Fibroblast of lung (primary cell): ENCODE measurements at regions not wholly inside any gene's neighbourhood (a gene's known extent, or its start where the extent isn't known, plus 50 kb on each side); places are given as distances from the start of the nearest gene placed in this dataset.
A peak's percentile ranks its signal among the peaks of the same experiment; 100 is the strongest.

Experiments used
- DNase-seq, 2 donors: peaks; one replicate each; pipeline versions ENCODE4 v3.0.0 to v3.0.0-alpha.2; 2010; ENCODE audit warnings: low read depth in 2 of 2
- H2AFZ ChIP-seq: 2 replicates; pipeline ENCODE4 v1.5.1; 2012; ENCODE audit warnings: low read length, control low read depth, inconsistent platforms
- H3K27ac ChIP-seq: 2 replicates; pipeline ENCODE4 v1.5.1; 2011; ENCODE audit warnings: low read length, control low read depth; ENCODE audit not compliant: insufficient read depth
- H3K27me3 ChIP-seq: 2 replicates; pipeline ENCODE4 v1.5.1; 2011; ENCODE audit warnings: mild to moderate bottlenecking, low read length; ENCODE audit not compliant: control insufficient read depth, insufficient read depth
- H3K36me3 ChIP-seq: 2 replicates; pipeline ENCODE4 v1.5.1; 2011; ENCODE audit warnings: low read length; ENCODE audit not compliant: control insufficient read depth, insufficient read depth
- H3K4me1 ChIP-seq: 2 replicates; pipeline ENCODE4 v1.5.1; 2011; ENCODE audit warnings: low read length; ENCODE audit not compliant: control insufficient read depth, insufficient read depth; ENCODE audit errors: extremely low read depth
- H3K4me2 ChIP-seq: 2 replicates; pipeline ENCODE4 v1.5.1; 2011; ENCODE audit warnings: low read length, control low read depth; ENCODE audit not compliant: insufficient read depth; ENCODE audit errors: extremely low read depth
- H3K4me3 ChIP-seq, 4 experiments: fragments of 200-600 bp in 1 of 4; sonication (generic) in 1 of 4; replicated peaks in 1 of 4; 2 replicates each; pipeline ENCODE4 v1.5.1; 2011 to 2016; ENCODE audit warnings: low read length in 4 of 4, low read depth in 3 of 4, mild to moderate bottlenecking in 3 of 4, control low read depth in 2 of 4, inconsistent platforms in 1 of 4, mixed read lengths in 1 of 4; ENCODE audit not compliant: insufficient read depth in 1 of 4; ENCODE audit errors: control extremely low read depth in 1 of 4
- H3K79me2 ChIP-seq: 2 replicates; pipeline ENCODE4 v1.5.1; 2012; ENCODE audit warnings: mild to moderate bottlenecking, low read length, inconsistent platforms; ENCODE audit not compliant: control insufficient read depth, insufficient read depth
- H3K9ac ChIP-seq: 2 replicates; pipeline ENCODE4 v1.5.1; 2011; ENCODE audit warnings: mild to moderate bottlenecking, low read length, control low read depth; ENCODE audit not compliant: insufficient read depth
- H3K9me3 ChIP-seq: 2 replicates; pipeline ENCODE4 v1.5.1; 2012; ENCODE audit warnings: low read depth, low read length; ENCODE audit not compliant: control insufficient read depth, insufficient read depth
- H4K20me1 ChIP-seq: 2 replicates; pipeline ENCODE4 v1.5.1; 2011; ENCODE audit warnings: low read length; ENCODE audit not compliant: control insufficient read depth, insufficient read depth; ENCODE audit errors: extremely low read depth
- EZH2 ChIP-seq: IDR thresholded peaks from 2 replicates; pipeline ENCODE4 v1.5.1; 2012; ENCODE audit warnings: low read length, control low read depth, mild to moderate bottlenecking; ENCODE audit errors: missing control alignments
- TF ChIP-seq, protein P1 (sequence below), 2 donors: IDR thresholded peaks in 1 of 2; conservative IDR thresholded peaks in 1 of 2; 1 replicate in 1 of 2; 2 replicates in 1 of 2; pipeline ENCODE4 v1.5.1; 2011 to 2012; ENCODE audit warnings: low read length in 2 of 2, control low read depth in 1 of 2, inconsistent platforms in 1 of 2, low read depth in 1 of 2, mild to moderate bottlenecking in 1 of 2

DNA sequence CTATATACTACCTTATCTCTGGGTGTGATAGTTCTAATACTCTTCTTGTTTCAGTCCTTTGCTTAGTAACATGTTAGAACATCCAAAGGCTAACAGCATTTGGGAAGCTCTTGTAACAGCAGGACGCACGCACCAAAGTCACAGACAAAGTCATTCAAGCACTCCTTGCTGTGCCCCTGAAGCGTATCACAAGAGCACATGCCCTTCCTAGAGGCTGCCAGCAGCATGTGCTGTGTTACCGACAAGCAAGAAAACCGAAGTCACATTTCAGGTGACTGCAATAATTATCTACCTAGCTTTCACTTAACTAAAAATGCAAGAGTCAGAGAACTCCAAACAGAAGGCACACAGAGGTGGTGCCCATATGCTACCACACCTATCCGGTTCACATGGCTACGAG, 194.1 kb downstream of the KLF12 start:
- TF ChIP-seq, protein P1, sequence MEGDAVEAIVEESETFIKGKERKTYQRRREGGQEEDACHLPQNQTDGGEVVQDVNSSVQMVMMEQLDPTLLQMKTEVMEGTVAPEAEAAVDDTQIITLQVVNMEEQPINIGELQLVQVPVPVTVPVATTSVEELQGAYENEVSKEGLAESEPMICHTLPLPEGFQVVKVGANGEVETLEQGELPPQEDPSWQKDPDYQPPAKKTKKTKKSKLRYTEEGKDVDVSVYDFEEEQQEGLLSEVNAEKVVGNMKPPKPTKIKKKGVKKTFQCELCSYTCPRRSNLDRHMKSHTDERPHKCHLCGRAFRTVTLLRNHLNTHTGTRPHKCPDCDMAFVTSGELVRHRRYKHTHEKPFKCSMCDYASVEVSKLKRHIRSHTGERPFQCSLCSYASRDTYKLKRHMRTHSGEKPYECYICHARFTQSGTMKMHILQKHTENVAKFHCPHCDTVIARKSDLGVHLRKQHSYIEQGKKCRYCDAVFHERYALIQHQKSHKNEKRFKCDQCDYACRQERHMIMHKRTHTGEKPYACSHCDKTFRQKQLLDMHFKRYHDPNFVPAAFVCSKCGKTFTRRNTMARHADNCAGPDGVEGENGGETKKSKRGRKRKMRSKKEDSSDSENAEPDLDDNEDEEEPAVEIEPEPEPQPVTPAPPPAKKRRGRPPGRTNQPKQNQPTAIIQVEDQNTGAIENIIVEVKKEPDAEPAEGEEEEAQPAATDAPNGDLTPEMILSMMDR (conservative IDR thresholded peaks at IDR 0.05 in 1 of 2, IDR thresholded peaks at IDR 0.05 in 1 of 2; ENCODE audit: low read depth in 1 of 2, low read length in 2 of 2) = no peak
- no peak for TF ChIP-seq EZH2
- Histone ChIP-seq H3K27ac (no peak overlapping the region), H3K27me3 (no peaks in the 10 kb centered on the region), H3K9ac (no peak overlapping the region), H2AFZ (no peak overlapping the region), H4K20me1 (no peaks in the 10 kb centered on the region), H3K9me3 (no peaks in the 10 kb centered on the region), H3K4me3 (no peak overlapping the region), H3K4me1 (peaks cover 8% of the 10 kb centered on the region), H3K4me2 (no peak overlapping the region), H3K36me3 (no peaks in the 10 kb centered on the region), H3K79me2 (no peaks in the 10 kb centered on the region)
- no peak for DNase-seq

DNA sequence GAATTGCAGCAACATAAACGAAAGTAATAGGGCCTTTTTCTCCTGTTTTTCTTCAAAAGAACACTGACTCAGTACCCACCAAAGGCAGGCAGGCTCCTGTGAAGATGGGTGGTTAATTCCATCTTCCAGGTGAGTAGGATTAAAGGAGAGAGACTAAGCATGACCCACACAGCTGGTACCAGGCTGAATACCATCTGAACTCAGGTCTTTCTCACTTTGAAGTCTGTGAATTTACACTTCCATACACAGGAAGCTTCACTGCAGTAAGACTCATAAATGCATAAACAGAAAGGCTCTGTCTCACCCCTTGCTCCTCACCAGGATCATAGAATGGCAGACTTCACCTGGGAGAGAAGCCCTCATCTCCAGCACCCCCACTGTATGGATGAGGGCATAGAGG, 194.6 kb downstream of the KLF12 start:
- no peak overlapping the region for H3K9ac ChIP-seq
- TF ChIP-seq, protein P1 (conservative IDR thresholded peaks at IDR 0.05 in 1 of 2, IDR thresholded peaks at IDR 0.05 in 1 of 2; ENCODE audit: low read depth in 1 of 2, low read length in 2 of 2) = no peak
- TF ChIP-seq EZH2 = no peak
- H3K4me1 ChIP-seq = peaks cover 8% of the 10 kb centered on the region
- H3K79me2 ChIP-seq = no peaks in the 10 kb centered on the region
- no peaks in the 10 kb centered on the region for H3K27me3 ChIP-seq
- no peak overlapping the region for H3K27ac ChIP-seq
- H4K20me1 ChIP-seq = no peaks in the 10 kb centered on the region
- no peak overlapping the region for H3K4me2 ChIP-seq
- DNase-seq = no peak
- H3K4me3 ChIP-seq = no peak overlapping the region
- no peak overlapping the region for H2AFZ ChIP-seq
- H3K36me3 ChIP-seq = no peaks in the 10 kb centered on the region
- H3K9me3 ChIP-seq = no peaks in the 10 kb centered on the region

DNA sequence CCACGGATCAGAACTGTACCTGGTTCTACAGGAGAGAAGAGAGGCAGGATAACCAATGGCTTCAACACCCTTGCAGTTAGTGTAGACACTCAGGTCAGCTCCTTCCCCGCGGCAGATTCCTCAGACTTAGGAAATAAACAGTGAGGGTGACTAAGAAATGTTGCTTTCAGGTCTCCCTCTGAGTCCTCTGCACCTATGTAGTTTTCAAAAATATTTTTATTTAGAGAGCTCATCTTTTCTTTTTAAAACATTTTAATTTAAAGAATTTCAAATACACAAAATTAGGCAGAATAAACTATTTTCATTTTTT, 195.2 kb downstream of the KLF12 start:
- no peaks in the 10 kb centered on the region for H4K20me1 ChIP-seq
- H3K9me3 ChIP-seq = no peaks in the 10 kb centered on the region
- peak in 1 of 2 donors; percentile 36 for DNase-seq
- H3K4me1 ChIP-seq = peaks cover 10% of the 10 kb centered on the region
- H3K27ac ChIP-seq = peak overlapping the region; percentile 30
- H3K36me3 ChIP-seq = no peaks in the 10 kb centered on the region
- H3K9ac ChIP-seq = no peak overlapping the region
- no peak overlapping the region for H3K4me3 ChIP-seq
- H3K27me3 ChIP-seq = no peaks in the 10 kb centered on the region
- H3K4me2 ChIP-seq = no peak overlapping the region
- TF ChIP-seq EZH2 = no peak
- TF ChIP-seq, protein P1 (conservative IDR thresholded peaks at IDR 0.05 in 1 of 2, IDR thresholded peaks at IDR 0.05 in 1 of 2; ENCODE audit: low read depth in 1 of 2, low read length in 2 of 2) = no peak
- no peak overlapping the region for H2AFZ ChIP-seq
- no peaks in the 10 kb centered on the region for H3K79me2 ChIP-seq
